ENCODE measurements at regions not wholly inside any gene's neighbourhood (a gene's known extent, or its start where the extent isn't known, plus 50 kb on each side); places are given as distances from the start of the nearest gene placed in this dataset.

DNA sequence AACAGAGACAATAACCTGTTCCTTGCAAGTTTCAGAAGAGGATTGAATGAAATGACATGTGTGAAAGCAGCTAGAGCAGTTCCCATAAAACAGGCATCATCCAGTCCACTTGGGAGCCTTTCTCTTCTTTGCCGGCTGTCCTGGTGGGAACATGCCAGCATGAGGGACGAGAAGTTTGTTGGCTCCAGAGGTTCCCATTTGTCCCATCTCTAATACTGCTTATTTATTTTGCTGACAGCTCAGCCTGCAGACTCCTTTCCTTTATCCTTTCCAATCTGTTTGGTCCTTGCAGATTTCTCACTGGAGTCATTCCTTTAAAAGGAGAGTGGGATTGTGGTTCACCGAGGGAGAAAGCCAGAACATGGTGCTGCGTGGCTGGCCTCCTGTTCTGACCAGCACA is 321.5 kb upstream of the CLINT1 start:
- Histone ChIP-seq H3K27me3 (ENCODE audit: low read depth) (peaks cover 3% of the 10 kb centered on the region; the same call in 1 of the 2 replicates), H3K9me3 (no peaks in the 10 kb centered on the region), H3K4me1 (no peaks in the 10 kb centered on the region), H3K36me3 (replicated peaks) (no peaks in the 10 kb centered on the region), H3K4me3 (no peak overlapping the region)
- DNase-seq (ENCODE audit: low spot score in 2 of 2), result no peak
- in situ Hi-C loops (cut with MboI; ENCODE audit: low sequenced_read_pairs), result no loop called here

- Histone ChIP-seq H3K4me1 (no peaks in the 10 kb centered on the region), H3K9me3 (no peaks in the 10 kb centered on the region), H3K4me3 (no peak overlapping the region), H3K36me3 (replicated peaks) (no peaks in the 10 kb centered on the region), H3K27me3 (ENCODE audit: low read depth) (peaks cover 3% of the 10 kb centered on the region; the same call in 1 of the 2 replicates)
- DNase-seq (ENCODE audit: low spot score in 2 of 2), result no peak
- in situ Hi-C loops (cut with MboI; ENCODE audit: low sequenced_read_pairs), result loop anchor here (10.0 kb wide), 1 partner anchor 506 kb away; no protein-coding TSS in a partner anchor
Measured at GRCh38 chr5:158179271-158179670, 320.3 kb upstream of the CLINT1 start.

DNA sequence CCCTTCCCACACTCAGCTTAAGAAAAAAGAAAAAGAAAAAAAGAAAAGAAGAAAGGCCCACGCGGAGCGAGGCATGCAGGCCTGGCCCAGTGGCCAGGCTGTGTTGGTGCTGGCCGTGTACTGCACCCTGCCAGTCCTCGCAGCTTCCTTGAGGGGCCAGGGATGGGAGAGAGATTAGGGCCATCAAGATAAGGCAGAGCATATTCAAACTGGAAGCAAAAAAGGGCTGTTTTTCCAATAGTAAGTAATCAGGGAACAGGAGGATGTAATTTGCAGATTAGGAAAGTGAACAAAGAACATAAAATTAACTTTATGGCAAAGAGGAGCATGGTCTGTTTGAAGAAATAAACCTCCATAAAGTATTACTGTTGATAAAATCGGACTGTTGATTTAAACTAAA is 319.6 kb upstream of the CLINT1 start:
- Histone ChIP-seq H3K4me1 (no peaks in the 10 kb centered on the region), H3K36me3 (replicated peaks) (no peaks in the 10 kb centered on the region), H3K9me3 (no peaks in the 10 kb centered on the region), H3K4me3 (no peak overlapping the region), H3K27me3 (ENCODE audit: low read depth) (peaks cover 3% of the 10 kb centered on the region; the same call in 1 of the 2 replicates)
- in situ Hi-C loops (cut with MboI; ENCODE audit: low sequenced_read_pairs), result loop anchor here (10.0 kb wide), 1 partner anchor 506 kb away; no protein-coding TSS in a partner anchor
- DNase-seq (ENCODE audit: low spot score in 2 of 2), result no peak

DNA sequence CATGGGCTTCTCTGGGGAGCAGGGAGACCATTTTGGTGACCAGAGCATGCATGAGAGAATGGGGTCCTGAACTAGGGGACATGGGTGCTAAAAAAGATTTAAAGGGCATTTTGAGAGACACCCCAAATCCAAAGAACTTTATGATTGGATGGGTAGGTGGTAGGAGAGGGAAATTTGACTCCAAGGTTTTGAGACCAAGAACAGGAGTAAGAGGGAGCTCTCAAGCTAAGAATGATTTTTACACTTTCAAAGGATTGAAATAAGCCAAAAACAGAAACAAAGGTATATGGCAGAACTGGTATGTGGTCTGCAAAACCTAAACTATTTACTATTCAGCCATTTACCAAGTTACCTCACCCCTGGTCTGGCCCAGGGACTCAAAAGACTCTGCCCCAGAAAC is 318.2 kb upstream of the CLINT1 start:
- in situ Hi-C loops (cut with MboI; ENCODE audit: low sequenced_read_pairs), result loop anchor here (10.0 kb wide), 1 partner anchor 508 kb away; no protein-coding TSS in a partner anchor
- Histone ChIP-seq H3K4me1 (no peaks in the 10 kb centered on the region), H3K27me3 (ENCODE audit: low read depth) (peaks cover 5% of the 10 kb centered on the region; the same call in 1 of the 2 replicates), H3K36me3 (replicated peaks) (no peaks in the 10 kb centered on the region), H3K9me3 (no peaks in the 10 kb centered on the region), H3K4me3 (no peak overlapping the region)
- no peak for DNase-seq (ENCODE audit: low spot score in 2 of 2)

GRCh38 chr5:158175934-158176481 is 317.1 kb upstream of the CLINT1 start:
- H3K27me3 ChIP-seq (ENCODE audit: low read depth), result peaks cover 2% of the 10 kb centered on the region; the same call in 1 of the 2 replicates
- in situ Hi-C loops (cut with MboI; ENCODE audit: low sequenced_read_pairs), result loop anchor here (10.0 kb wide), 1 partner anchor 509 kb away; no protein-coding TSS in a partner anchor

GRCh38 chr5:158174918-158175851 is 316.2 kb upstream of the CLINT1 start:
- H3K9me3 ChIP-seq, result no peaks in the 10 kb centered on the region
- H3K36me3 ChIP-seq (replicated peaks), result no peaks in the 10 kb centered on the region
- H3K27me3 ChIP-seq (ENCODE audit: low read depth), result peaks cover 2% of the 10 kb centered on the region; the same call in 1 of the 2 replicates
- DNase-seq (ENCODE audit: low spot score in 2 of 2), result peak; percentile 36 to 79
- H3K4me3 ChIP-seq, result no peak overlapping the region
- in situ Hi-C loops (cut with MboI; ENCODE audit: low sequenced_read_pairs), result loop anchor here (5.0 to 10.0 kb wide), 2 partner anchors 510 to 937 kb away; no protein-coding TSS in a partner anchor
- H3K4me1 ChIP-seq, result no peaks in the 10 kb centered on the region

More at GRCh38 chr5:158175934-158176481, 317.1 kb upstream of the CLINT1 start:
- DNase-seq (ENCODE audit: low spot score in 2 of 2), result no peak
- no peak overlapping the region for H3K4me3 ChIP-seq
- no peaks in the 10 kb centered on the region for H3K9me3 ChIP-seq
- H3K4me1 ChIP-seq, result no peaks in the 10 kb centered on the region
- H3K36me3 ChIP-seq (replicated peaks), result no peaks in the 10 kb centered on the region

- Histone ChIP-seq H3K9me3 (no peaks in the 10 kb centered on the region), H3K4me3 (no peak overlapping the region)
- in situ Hi-C loops (cut with MboI; ENCODE audit: low sequenced_read_pairs), result loop anchor here (5.0 to 10.0 kb wide), 2 partner anchors 511 to 938 kb away; no protein-coding TSS in a partner anchor
Measured at GRCh38 chr5:158174026-158174425, 315.1 kb upstream of the CLINT1 start.

DNA sequence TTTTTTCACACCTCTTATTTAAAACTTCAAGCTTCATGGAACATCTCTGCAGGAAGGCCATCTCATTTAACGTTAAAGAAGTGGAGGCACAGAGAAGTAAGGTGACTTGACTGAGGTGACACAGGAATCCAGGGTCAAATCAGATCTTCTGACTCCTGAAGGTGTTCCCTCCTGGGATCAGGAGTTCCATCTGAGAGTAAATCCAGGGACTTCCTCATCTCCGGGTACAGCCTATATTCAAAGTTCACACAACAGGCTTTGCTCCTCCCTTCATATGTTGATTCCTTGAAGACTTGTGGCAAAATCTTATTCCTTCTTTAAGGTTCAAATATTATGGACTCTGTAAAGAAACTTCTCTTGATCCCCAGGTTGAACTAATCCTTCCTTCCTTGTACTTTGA is 313.1 kb upstream of the CLINT1 start:
- Histone ChIP-seq H3K36me3 (replicated peaks) (no peaks in the 10 kb centered on the region), H3K4me3 (no peak overlapping the region), H3K27me3 (ENCODE audit: low read depth) (peaks cover 2% of the 10 kb centered on the region; the same call in 1 of the 2 replicates), H3K4me1 (no peaks in the 10 kb centered on the region), H3K9me3 (no peaks in the 10 kb centered on the region)
- no peak for DNase-seq (ENCODE audit: low spot score in 2 of 2)
- in situ Hi-C loops (cut with MboI; ENCODE audit: low sequenced_read_pairs), result loop anchor here (5.0 to 10.0 kb wide), 2 partner anchors 513 to 940 kb away; no protein-coding TSS in a partner anchor

More at GRCh38 chr5:158174026-158174425, 315.1 kb upstream of the CLINT1 start:
- H3K4me1 ChIP-seq, result no peaks in the 10 kb centered on the region
- peaks cover 2% of the 10 kb centered on the region; the same call in 1 of the 2 replicates for H3K27me3 ChIP-seq (ENCODE audit: low read depth)
- H3K36me3 ChIP-seq (replicated peaks), result no peaks in the 10 kb centered on the region
- DNase-seq (ENCODE audit: low spot score in 2 of 2), result no peak

GRCh38 chr5:158170534-158170933 is 311.6 kb upstream of the CLINT1 start:
- Histone ChIP-seq H3K4me3 (no peak overlapping the region), H3K27me3 (ENCODE audit: low read depth) (peaks cover 2% of the 10 kb centered on the region; the same call in 1 of the 2 replicates), H3K9me3 (no peaks in the 10 kb centered on the region), H3K36me3 (replicated peaks) (no peaks in the 10 kb centered on the region), H3K4me1 (no peaks in the 10 kb centered on the region)
- in situ Hi-C loops (cut with MboI; ENCODE audit: low sequenced_read_pairs), result loop anchor here (5.0 to 10.0 kb wide), 2 partner anchors 514 to 942 kb away; no protein-coding TSS in a partner anchor
- no peak for DNase-seq (ENCODE audit: low spot score in 2 of 2)

DNA sequence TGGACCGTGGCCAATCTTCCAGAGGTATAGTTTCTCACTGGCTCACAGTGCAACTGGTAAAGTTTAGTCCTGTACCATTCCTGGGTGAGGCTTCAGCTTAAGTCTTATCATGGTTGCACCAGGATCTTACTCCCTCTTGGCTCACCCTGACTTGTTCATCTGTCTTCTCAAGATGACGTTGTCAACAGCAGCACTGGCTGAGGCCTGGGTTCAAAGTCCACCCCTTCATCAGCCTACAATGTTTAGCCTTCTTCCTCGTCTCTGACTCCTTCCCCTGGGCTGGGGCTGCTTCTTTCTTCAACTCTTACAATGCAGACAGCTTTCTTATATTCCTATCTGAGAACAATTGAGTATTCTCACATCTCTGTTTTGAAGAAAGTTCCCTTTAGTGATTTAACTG is 311.1 kb upstream of the CLINT1 start:
- no peaks in the 10 kb centered on the region for H3K9me3 ChIP-seq
- in situ Hi-C loops (cut with MboI; ENCODE audit: low sequenced_read_pairs), result loop anchor here (5.0 to 10.0 kb wide), 2 partner anchors 515 to 942 kb away; no protein-coding TSS in a partner anchor
- H3K4me1 ChIP-seq, result no peaks in the 10 kb centered on the region
- no peak for DNase-seq (ENCODE audit: low spot score in 2 of 2)
- H3K4me3 ChIP-seq, result no peak overlapping the region
- H3K27me3 ChIP-seq (ENCODE audit: low read depth), result peaks cover 2% of the 10 kb centered on the region; the same call in 1 of the 2 replicates
- no peaks in the 10 kb centered on the region for H3K36me3 ChIP-seq (replicated peaks)

GRCh38 chr5:158166424-158166823 is 307.5 kb upstream of the CLINT1 start:
- DNase-seq (ENCODE audit: low spot score in 2 of 2), result no peak
- H3K36me3 ChIP-seq (replicated peaks), result no peaks in the 10 kb centered on the region
- H3K9me3 ChIP-seq, result no peaks in the 10 kb centered on the region
- H3K27me3 ChIP-seq (ENCODE audit: low read depth), result peaks cover 19% of the 10 kb centered on the region
- no peaks in the 10 kb centered on the region for H3K4me1 ChIP-seq
- no peak overlapping the region for H3K4me3 ChIP-seq
- in situ Hi-C loops (cut with MboI; ENCODE audit: low sequenced_read_pairs), result no loop called here

GRCh38 chr5:158165647-158166046 is 306.7 kb upstream of the CLINT1 start:
- no peaks in the 10 kb centered on the region for H3K9me3 ChIP-seq
- no peak for DNase-seq (ENCODE audit: low spot score in 2 of 2)
- no peaks in the 10 kb centered on the region for H3K36me3 ChIP-seq (replicated peaks)
- no peak overlapping the region for H3K4me3 ChIP-seq
- H3K27me3 ChIP-seq (ENCODE audit: low read depth), result peaks cover 19% of the 10 kb centered on the region
- in situ Hi-C loops (cut with MboI; ENCODE audit: low sequenced_read_pairs), result no loop called here
- H3K4me1 ChIP-seq, result no peaks in the 10 kb centered on the region

DNA sequence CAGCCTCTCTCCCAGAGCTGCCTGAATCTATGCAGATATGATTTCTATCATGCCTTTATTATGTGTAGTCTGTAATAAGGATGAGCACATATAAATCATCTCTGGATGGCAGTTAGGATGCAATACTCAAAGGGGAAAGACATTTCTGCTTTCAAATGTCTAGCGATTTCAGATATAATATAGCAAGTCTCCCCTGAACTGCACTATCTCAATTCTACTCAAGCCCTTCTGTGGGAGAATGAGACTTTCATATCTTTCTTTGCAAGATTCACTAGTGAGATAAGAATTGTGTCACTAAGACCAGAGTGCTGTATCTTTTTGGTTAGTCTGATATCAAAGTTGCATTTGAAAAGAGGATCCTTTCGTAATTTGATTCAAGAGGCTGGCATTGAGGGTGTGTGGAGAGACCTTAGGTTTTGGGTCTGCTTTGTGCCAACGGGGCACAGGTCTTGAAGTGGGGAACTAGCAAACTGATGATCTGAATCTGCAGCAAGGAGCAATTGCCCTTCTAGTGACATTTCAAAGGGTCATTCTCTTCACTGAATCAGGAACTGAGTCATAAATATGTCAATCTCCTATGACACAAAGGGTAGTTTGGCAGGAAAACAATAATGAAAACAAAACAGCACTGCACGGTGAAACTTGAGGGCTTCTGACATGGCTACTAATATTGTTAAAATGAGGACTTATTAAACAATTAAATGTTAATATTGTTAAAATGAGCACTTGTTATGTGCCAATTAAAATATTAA is 305.5 kb upstream of the CLINT1 start:
- no peaks in the 10 kb centered on the region for H3K36me3 ChIP-seq (replicated peaks)
- peaks cover 19% of the 10 kb centered on the region for H3K27me3 ChIP-seq (ENCODE audit: low read depth)
- H3K4me3 ChIP-seq, result no peak overlapping the region
- no peaks in the 10 kb centered on the region for H3K4me1 ChIP-seq
- no peaks in the 10 kb centered on the region for H3K9me3 ChIP-seq
- in situ Hi-C loops (cut with MboI; ENCODE audit: low sequenced_read_pairs), result no loop called here
- DNase-seq (ENCODE audit: low spot score in 2 of 2), result no peak
